B cell (primary cell): ENCODE measurements at regions not wholly inside any gene's neighbourhood (a gene's known extent, or its start where the extent isn't known, plus 50 kb on each side); places are given as distances from the start of the nearest gene placed in this dataset.

Source experiments
- ATAC-seq: fragments of 200-7000 bp; cut with Tn5 transposase; one replicate; pipeline ENCODE4 v1.10.0; 2021; ENCODE audit warnings: low read depth, mild to moderate bottlenecking, moderate number of reproducible peaks, moderate library complexity
- CTCF ChIA-PET: fragments of 350-600 bp; sonication (Branson Sonifier 250); formaldehyde crosslinking; loops from one replicate; lab custom pipeline; 2021; ENCODE audit warnings: antibody characterized with exemption, inconsistent platforms; lab: Charles Lee
- POLR2A ChIA-PET: fragments of 350-600 bp; sonication (Branson Sonifier 250); formaldehyde crosslinking; loops from one replicate; lab custom pipeline; 2021; ENCODE audit warnings: antibody characterized with exemption; lab: Charles Lee
- DNase-seq: peaks from one replicate; pipeline ENCODE4 v3.0.0; 2013
- H2AFZ ChIP-seq: 2 replicates; pipeline ENCODE4 v1.6.1; 2012; ENCODE audit warnings: mild to moderate bottlenecking, low read depth, low read length; ENCODE audit not compliant: insufficient read depth, poor library complexity, severe bottlenecking
- H3K27ac ChIP-seq, 2 donors: 1 replicate in 1 of 2; 2 replicates in 1 of 2; pipeline ENCODE4 v1.5.1; 2012 to 2013; ENCODE audit warnings: low read length in 2 of 2, mild to moderate bottlenecking in 2 of 2, moderate library complexity in 1 of 2
- H3K27me3 ChIP-seq, 4 experiments: fragments of 200-600 bp in 1 of 4; sonication (generic) in 1 of 4; replicated peaks in 1 of 4; 1 replicate in 2 of 4; 2 replicates in 2 of 4; pipeline versions ENCODE4 v1.6.1 to v1.7.0; 2013 to 2016; ENCODE audit warnings: low read length in 3 of 4, mild to moderate bottlenecking in 2 of 4, mixed read lengths in 1 of 4, moderate library complexity in 1 of 4; ENCODE audit not compliant: insufficient read depth in 4 of 4, control insufficient read depth in 3 of 4; ENCODE audit errors: control extremely low read depth in 1 of 4
- H3K36me3 ChIP-seq, 2 experiments: replicated peaks in 1 of 2; 1 replicate in 1 of 2; 2 replicates in 1 of 2; pipeline versions ENCODE4 v1.6.1 to v1.7.1; 2013; ENCODE audit warnings: low read length in 1 of 2; ENCODE audit not compliant: insufficient read depth in 2 of 2, control insufficient read depth in 1 of 2; ENCODE audit errors: control extremely low read depth in 1 of 2, extremely low read depth in 1 of 2
- H3K4me1 ChIP-seq, 2 donors: fragments of 200-600 bp in 1 of 2; sonication (generic) in 1 of 2; 1 replicate in 1 of 2; 2 replicates in 1 of 2; pipeline versions ENCODE4 v1.5.1 to v1.6.1; 2013 to 2017; ENCODE audit warnings: low read length in 2 of 2; ENCODE audit not compliant: control insufficient read depth in 2 of 2, insufficient read depth in 2 of 2
- H3K4me2 ChIP-seq: replicated peaks from 2 replicates; pipeline ENCODE3; 2012; ENCODE audit warnings: mild to moderate bottlenecking, low read depth, low read length; ENCODE audit not compliant: poor library complexity, severe bottlenecking
- H3K4me3 ChIP-seq, 5 experiments: fragments of 200-600 bp in 1 of 5; sonication (generic) in 1 of 5; 1 replicate in 3 of 5; 2 replicates in 2 of 5; pipeline versions ENCODE4 v1.5.1 to v1.7.0; 2011 to 2016; ENCODE audit warnings: low read length in 4 of 5, mild to moderate bottlenecking in 4 of 5, low read depth in 2 of 5, control low read depth in 1 of 5, moderate library complexity in 1 of 5; ENCODE audit not compliant: insufficient read depth in 1 of 5; ENCODE audit errors: control extremely low read depth in 1 of 5, extremely low read depth in 1 of 5
- H3K79me2 ChIP-seq: fragments of 200-600 bp; sonication (generic); one replicate; pipeline ENCODE4 v1.6.0; 2016; ENCODE audit warnings: low read length; ENCODE audit not compliant: control insufficient read depth, insufficient read depth
- H3K9ac ChIP-seq: fragments of 200-600 bp; sonication (generic); 2 replicates; pipeline ENCODE4 v1.6.1; 2017; ENCODE audit warnings: mild to moderate bottlenecking, low read length, moderate library complexity
- H3K9me3 ChIP-seq, 3 donors: one replicate each; pipeline versions ENCODE4 v1.6.1 to v1.7.1; 2013; ENCODE audit warnings: low read length in 2 of 3; ENCODE audit not compliant: control insufficient read depth in 2 of 3, insufficient read depth in 1 of 3; ENCODE audit errors: control extremely low read depth in 1 of 3
- H4K20me1 ChIP-seq: 2 replicates; pipeline ENCODE4 v1.6.0; 2012; ENCODE audit warnings: mild to moderate bottlenecking, low read length; ENCODE audit not compliant: insufficient read depth, control insufficient read depth, poor library complexity, severe bottlenecking
- H3K27ac Mint-ChIP-seq: one replicate; pipeline ENCODE4 v1.8.0; 2021; ENCODE audit warnings: mixed read lengths
- H3K27me3 Mint-ChIP-seq: one replicate; pipeline ENCODE4 v1.8.0; 2021; ENCODE audit warnings: mixed read lengths
- H3K4me1 Mint-ChIP-seq: one replicate; pipeline ENCODE4 v1.8.0; 2021; ENCODE audit warnings: mixed read lengths
- H3K4me3 Mint-ChIP-seq: one replicate; pipeline ENCODE4 v1.8.0; 2021; ENCODE audit warnings: mixed read lengths
- H3K9me3 Mint-ChIP-seq: one replicate; pipeline ENCODE4 v1.8.0; 2022; ENCODE audit warnings: mixed read lengths; ENCODE audit not compliant: insufficient read depth
- EZH2 ChIP-seq: IDR thresholded peaks from 2 replicates; pipeline ENCODE4 v1.6.1; 2012; ENCODE audit warnings: borderline replicate concordance, low read depth, mild to moderate bottlenecking, moderate library complexity, low read length; ENCODE audit not compliant: insufficient read depth, poor library complexity, severe bottlenecking
- WGBS: methylation state at CpG from one replicate; pipeline ENCODE4 v1.1.5; 2013; ENCODE audit warnings: missing lambda C conversion rate; ENCODE audit not compliant: insufficient coverage; 5-methylcytosine and 5-hydroxymethylcytosine counted together
- intact Hi-C: fragments of 100-400 bp; cut with micrococcal nuclease; formaldehyde crosslinking; loops from one replicate; pipeline ENCODE4 v1.10.0; 2022
- TF ChIP-seq, protein P1 (sequence below): fragments of 200-600 bp; IDR thresholded peaks from one replicate; pipeline ENCODE4 v1.8.0; 2022; ENCODE audit warnings: antibody characterized with exemption, mild to moderate bottlenecking

DNA sequence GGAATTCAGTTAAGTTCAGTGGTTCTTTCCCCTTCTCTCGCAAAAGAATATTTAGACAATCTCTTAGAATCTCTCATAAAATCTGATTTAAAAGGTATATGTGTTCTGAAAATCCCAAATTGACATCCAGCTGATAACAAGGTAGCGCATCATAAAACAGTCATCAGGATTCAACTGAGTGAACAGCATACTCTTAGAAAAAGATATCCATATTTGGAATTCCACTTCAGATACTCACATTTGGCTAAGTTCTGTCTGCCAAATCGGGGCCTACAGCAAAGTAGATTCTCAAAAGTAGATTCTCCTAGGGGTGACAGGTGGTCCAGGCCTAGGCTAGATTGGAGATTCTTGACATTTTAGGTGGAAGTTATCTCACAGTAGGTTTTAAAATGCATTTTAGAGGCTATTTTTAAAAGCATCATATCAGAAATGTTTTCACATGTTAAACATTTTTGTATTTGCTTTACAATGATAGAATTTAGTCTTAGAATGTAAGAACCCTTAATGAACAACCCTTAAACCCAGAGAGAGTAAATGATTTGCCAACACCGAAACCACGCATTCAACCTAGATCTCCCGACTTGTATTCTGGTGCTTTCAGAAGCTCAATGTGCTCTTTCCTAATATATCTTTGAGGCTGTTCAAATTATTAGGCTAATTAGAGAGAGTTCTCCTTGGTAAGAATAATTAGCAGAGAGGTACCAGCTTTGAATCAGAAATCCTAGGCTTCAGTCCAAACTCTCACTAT is 318.9 kb downstream of the LMO4 start:
- 100% methylated on average over 1 of the region's 6 CpGs for WGBS
- POLR2A ChIA-PET: no interaction called here
- no peaks in the 10 kb centered on the region for H3K9me3 Mint-ChIP-seq

More for the DNA sequence above, 318.9 kb downstream of the LMO4 start:
- no peaks in the 10 kb centered on the region for H3K36me3 ChIP-seq
- H3K79me2 ChIP-seq: no peaks in the 10 kb centered on the region
- H3K27ac ChIP-seq: no peak overlapping the region
- H4K20me1 ChIP-seq: no peaks in the 10 kb centered on the region
- no peaks in the 10 kb centered on the region for H3K4me1 ChIP-seq
- H2AFZ ChIP-seq: no peak overlapping the region
- intact Hi-C loops: no loop called here
- no peaks in the 10 kb centered on the region for H3K27me3 ChIP-seq
- DNase-seq: no peak
- H3K4me3 ChIP-seq: no peak overlapping the region
- no peak overlapping the region for H3K4me2 ChIP-seq
- H3K4me1 Mint-ChIP-seq: no peaks in the 10 kb centered on the region
- ATAC-seq: no peak
- no peak overlapping the region for H3K27ac Mint-ChIP-seq
- no peak overlapping the region for H3K4me3 Mint-ChIP-seq
- H3K9ac ChIP-seq: no peak overlapping the region
- H3K9me3 ChIP-seq: no peaks in the 10 kb centered on the region
- CTCF ChIA-PET: no interaction called here
- TF ChIP-seq, protein P1, sequence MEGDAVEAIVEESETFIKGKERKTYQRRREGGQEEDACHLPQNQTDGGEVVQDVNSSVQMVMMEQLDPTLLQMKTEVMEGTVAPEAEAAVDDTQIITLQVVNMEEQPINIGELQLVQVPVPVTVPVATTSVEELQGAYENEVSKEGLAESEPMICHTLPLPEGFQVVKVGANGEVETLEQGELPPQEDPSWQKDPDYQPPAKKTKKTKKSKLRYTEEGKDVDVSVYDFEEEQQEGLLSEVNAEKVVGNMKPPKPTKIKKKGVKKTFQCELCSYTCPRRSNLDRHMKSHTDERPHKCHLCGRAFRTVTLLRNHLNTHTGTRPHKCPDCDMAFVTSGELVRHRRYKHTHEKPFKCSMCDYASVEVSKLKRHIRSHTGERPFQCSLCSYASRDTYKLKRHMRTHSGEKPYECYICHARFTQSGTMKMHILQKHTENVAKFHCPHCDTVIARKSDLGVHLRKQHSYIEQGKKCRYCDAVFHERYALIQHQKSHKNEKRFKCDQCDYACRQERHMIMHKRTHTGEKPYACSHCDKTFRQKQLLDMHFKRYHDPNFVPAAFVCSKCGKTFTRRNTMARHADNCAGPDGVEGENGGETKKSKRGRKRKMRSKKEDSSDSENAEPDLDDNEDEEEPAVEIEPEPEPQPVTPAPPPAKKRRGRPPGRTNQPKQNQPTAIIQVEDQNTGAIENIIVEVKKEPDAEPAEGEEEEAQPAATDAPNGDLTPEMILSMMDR: no peak
- TF ChIP-seq EZH2: no peak
- no peaks in the 10 kb centered on the region for H3K27me3 Mint-ChIP-seq
